ENCODE measurements at regions not wholly inside any gene's neighbourhood (a gene's known extent, or its start where the extent isn't known, plus 50 kb on each side); places are given as distances from the start of the nearest gene placed in this dataset.

GRCh38 chr9:29198861-29199260 is 1625.6 kb upstream of the C9orf72 start:
- no peak for DNase-seq (ENCODE audit: low read depth)
- H3K36me3 ChIP-seq (ENCODE audit: control insufficient read depth, insufficient read depth, low read length), result no peaks in the 10 kb centered on the region
- H3K4me3 ChIP-seq (ENCODE audit: low read depth, low read length), result no peak overlapping the region
- TF ChIP-seq, protein P1, sequence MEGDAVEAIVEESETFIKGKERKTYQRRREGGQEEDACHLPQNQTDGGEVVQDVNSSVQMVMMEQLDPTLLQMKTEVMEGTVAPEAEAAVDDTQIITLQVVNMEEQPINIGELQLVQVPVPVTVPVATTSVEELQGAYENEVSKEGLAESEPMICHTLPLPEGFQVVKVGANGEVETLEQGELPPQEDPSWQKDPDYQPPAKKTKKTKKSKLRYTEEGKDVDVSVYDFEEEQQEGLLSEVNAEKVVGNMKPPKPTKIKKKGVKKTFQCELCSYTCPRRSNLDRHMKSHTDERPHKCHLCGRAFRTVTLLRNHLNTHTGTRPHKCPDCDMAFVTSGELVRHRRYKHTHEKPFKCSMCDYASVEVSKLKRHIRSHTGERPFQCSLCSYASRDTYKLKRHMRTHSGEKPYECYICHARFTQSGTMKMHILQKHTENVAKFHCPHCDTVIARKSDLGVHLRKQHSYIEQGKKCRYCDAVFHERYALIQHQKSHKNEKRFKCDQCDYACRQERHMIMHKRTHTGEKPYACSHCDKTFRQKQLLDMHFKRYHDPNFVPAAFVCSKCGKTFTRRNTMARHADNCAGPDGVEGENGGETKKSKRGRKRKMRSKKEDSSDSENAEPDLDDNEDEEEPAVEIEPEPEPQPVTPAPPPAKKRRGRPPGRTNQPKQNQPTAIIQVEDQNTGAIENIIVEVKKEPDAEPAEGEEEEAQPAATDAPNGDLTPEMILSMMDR (IDR thresholded peaks at IDR 0.05; ENCODE audit: insufficient read depth, low read length, poor library complexity, severe bottlenecking), result no peak
- no peaks in the 10 kb centered on the region for H3K27me3 ChIP-seq (ENCODE audit: control insufficient read depth, insufficient read depth, low read length)

GRCh38 chr9:29199975-29200374 is 1626.7 kb upstream of the C9orf72 start:
- no peaks in the 10 kb centered on the region for H3K27me3 ChIP-seq (ENCODE audit: control insufficient read depth, insufficient read depth, low read length)
- DNase-seq (ENCODE audit: low read depth), result no peak

GRCh38 chr9:29200650-29201049 is 1627.4 kb upstream of the C9orf72 start:
- no peaks in the 10 kb centered on the region for H3K27me3 ChIP-seq (ENCODE audit: control insufficient read depth, insufficient read depth, low read length)
- no peaks in the 10 kb centered on the region for H3K36me3 ChIP-seq (ENCODE audit: control insufficient read depth, insufficient read depth, low read length)
- TF ChIP-seq, protein P1 (IDR thresholded peaks at IDR 0.05; ENCODE audit: insufficient read depth, low read length, poor library complexity, severe bottlenecking), result no peak
- DNase-seq (ENCODE audit: low read depth), result no peak
- H3K4me3 ChIP-seq (ENCODE audit: low read depth, low read length), result no peak overlapping the region

More at GRCh38 chr9:29199975-29200374, 1626.7 kb upstream of the C9orf72 start:
- TF ChIP-seq, protein P1 (IDR thresholded peaks at IDR 0.05; ENCODE audit: insufficient read depth, low read length, poor library complexity, severe bottlenecking), result no peak
- Histone ChIP-seq H3K4me3 (ENCODE audit: low read depth, low read length) (no peak overlapping the region), H3K36me3 (ENCODE audit: control insufficient read depth, insufficient read depth, low read length) (no peaks in the 10 kb centered on the region)

GRCh38 chr9:29203244-29203930 is 1630.1 kb upstream of the C9orf72 start:
- TF ChIP-seq, protein P1 (IDR thresholded peaks at IDR 0.05; ENCODE audit: insufficient read depth, low read length, poor library complexity, severe bottlenecking), result no peak
- no peak overlapping the region for H3K4me3 ChIP-seq (ENCODE audit: low read depth, low read length)
- no peaks in the 10 kb centered on the region for H3K36me3 ChIP-seq (ENCODE audit: control insufficient read depth, insufficient read depth, low read length)
- H3K27me3 ChIP-seq (ENCODE audit: control insufficient read depth, insufficient read depth, low read length), result no peaks in the 10 kb centered on the region
- DNase-seq (ENCODE audit: low read depth), result no peak

- TF ChIP-seq, protein P1 (IDR thresholded peaks at IDR 0.05; ENCODE audit: insufficient read depth, low read length, poor library complexity, severe bottlenecking), result peak; percentile 33
- no peaks in the 10 kb centered on the region for H3K36me3 ChIP-seq (ENCODE audit: control insufficient read depth, insufficient read depth, low read length)
- H3K27me3 ChIP-seq (ENCODE audit: control insufficient read depth, insufficient read depth, low read length), result peaks cover 7% of the 10 kb centered on the region
- no peak for DNase-seq (ENCODE audit: low read depth)
- H3K4me3 ChIP-seq (ENCODE audit: low read depth, low read length), result no peak overlapping the region
These were observed 1635.4 kb upstream of the C9orf72 start for GRCh38 chr9:29208670-29209069.

DNA sequence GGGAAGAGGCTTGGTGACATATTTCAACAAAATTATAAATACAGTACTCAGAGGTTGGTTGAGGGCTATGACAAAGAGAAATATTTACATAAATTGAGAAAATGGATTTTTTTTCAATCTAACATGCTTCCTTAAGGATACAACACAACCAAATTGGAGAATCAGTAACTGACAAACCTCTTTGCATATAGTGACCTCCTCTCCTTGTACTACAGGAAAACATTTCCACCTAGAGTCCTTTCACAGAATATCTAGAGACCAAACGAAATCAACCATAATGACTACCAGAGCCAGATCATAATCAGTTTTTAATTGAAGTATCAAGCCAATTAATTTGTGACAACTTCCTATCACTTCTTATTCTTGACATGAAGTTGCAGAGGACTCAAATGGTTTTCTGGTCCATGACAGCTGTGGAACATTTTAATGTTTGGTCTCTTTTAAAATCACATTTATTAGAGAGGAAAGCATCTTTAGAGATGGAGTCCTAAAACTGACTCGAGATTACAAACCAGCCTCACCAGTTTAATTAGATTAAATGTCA is 1636.5 kb upstream of the C9orf72 start:
- TF ChIP-seq, protein P1 (IDR thresholded peaks at IDR 0.05; ENCODE audit: insufficient read depth, low read length, poor library complexity, severe bottlenecking), result no peak
- no peaks in the 10 kb centered on the region for H3K36me3 ChIP-seq (ENCODE audit: control insufficient read depth, insufficient read depth, low read length)
- no peak overlapping the region for H3K4me3 ChIP-seq (ENCODE audit: low read depth, low read length)
- peaks cover 7% of the 10 kb centered on the region for H3K27me3 ChIP-seq (ENCODE audit: control insufficient read depth, insufficient read depth, low read length)
- no peak for DNase-seq (ENCODE audit: low read depth)

Data from kidney epithelial cell (primary cell).